Right ventricle myocardium superior (tissue), 1 donor: ENCODE measurements at regions not wholly inside any gene's neighbourhood (a gene's known extent, or its start where the extent isn't known, plus 50 kb on each side); places are given as distances from the start of the nearest gene placed in this dataset.

Source experiments
- ATAC-seq: fragments of 200-7000 bp; cut with Tn5 transposase; one replicate; pipeline ENCODE4 v1.9.1; 2020; ENCODE audit warnings: mild to moderate bottlenecking; ENCODE audit not compliant: poor library complexity
- DNase-seq: peaks from one replicate; pipeline ENCODE4 v3.0.0-alpha.2; 2020
- intact Hi-C: fragments of 100-400 bp; cut with DNase I; formaldehyde crosslinking; loops from one replicate; pipeline ENCODE4 v1.11.2; 2022
- donor health status: DM: no; HTN: yes; CAD: no; lungs with severe emphysema.

- intact Hi-C loops, result no loop called here
- no peak for DNase-seq
- ATAC-seq, result no peak
Observed at GRCh38 chr18:53789376-53790247, 434.9 kb downstream of the MBD2 start.

GRCh38 chr18:53785811-53786210, 438.7 kb downstream of the MBD2 start:
- intact Hi-C loops, result no loop called here
- ATAC-seq (no peak), DNase-seq (no peak)

- ATAC-seq (no peak), DNase-seq (no peak)
- intact Hi-C loops, result no loop called here
Observed at GRCh38 chr18:53784253-53784652, 440.2 kb downstream of the MBD2 start.

- intact Hi-C loops, result no loop called here
- ATAC-seq, result no peak
- DNase-seq, result no peak
Observed at GRCh38 chr18:53780666-53781065, 443.8 kb downstream of the MBD2 start.

GRCh38 chr18:53772293-53772692, 452.2 kb downstream of the MBD2 start:
- DNase-seq (no peak), ATAC-seq (no peak)
- intact Hi-C loops, result no loop called here

GRCh38 chr18:53771664-53772063, 452.8 kb downstream of the MBD2 start:
- DNase-seq, result no peak
- no peak for ATAC-seq
- intact Hi-C loops, result no loop called here

- DNase-seq (no peak), ATAC-seq (no peak)
- intact Hi-C loops, result no loop called here
Observed at GRCh38 chr18:53765211-53765610, 459.3 kb downstream of the MBD2 start.

GRCh38 chr18:53764086-53764485, 460.4 kb downstream of the MBD2 start:
- ATAC-seq (no peak), DNase-seq (no peak)
- intact Hi-C loops, result no loop called here

GRCh38 chr18:53757328-53757727, 467.1 kb downstream of the MBD2 start:
- DNase-seq (no peak), ATAC-seq (no peak)
- intact Hi-C loops, result no loop called here

GRCh38 chr18:53756610-53756972, 467.9 kb downstream of the MBD2 start:
- ATAC-seq, result no peak
- DNase-seq, result no peak
- intact Hi-C loops, result no loop called here

- intact Hi-C loops, result no loop called here
- no peak for ATAC-seq
- DNase-seq, result no peak
Observed at GRCh38 chr18:53755914-53756609, 468.4 kb downstream of the MBD2 start.

GRCh38 chr18:53754154-53754553, 470.3 kb downstream of the MBD2 start:
- no peak for ATAC-seq
- intact Hi-C loops, result no loop called here
- DNase-seq, result no peak

- DNase-seq, result no peak
- intact Hi-C loops, result no loop called here
- ATAC-seq, result no peak
Observed at GRCh38 chr18:53753601-53754000, 470.9 kb downstream of the MBD2 start.

- DNase-seq (no peak), ATAC-seq (no peak)
- intact Hi-C loops, result no loop called here
Observed at GRCh38 chr18:53752781-53753367, 471.6 kb downstream of the MBD2 start.

GRCh38 chr18:53749766-53750165, 474.7 kb downstream of the MBD2 start:
- ATAC-seq, result no peak
- no peak for DNase-seq
- intact Hi-C loops, result loop anchor here (10.0 kb wide), 1 partner anchor 95 kb away; no protein-coding TSS in a partner anchor

GRCh38 chr18:53747663-53748160, 476.8 kb downstream of the MBD2 start:
- intact Hi-C loops, result loop anchor here (10.0 kb wide), 1 partner anchor 97 kb away; no protein-coding TSS in a partner anchor
- ATAC-seq, result no peak
- no peak for DNase-seq

- no peak for DNase-seq
- intact Hi-C loops, result loop anchor here (10.0 kb wide), 1 partner anchor 98 kb away; no protein-coding TSS in a partner anchor
- no peak for ATAC-seq
Observed at GRCh38 chr18:53747210-53747609, 477.3 kb downstream of the MBD2 start.

GRCh38 chr18:53745986-53746385, 478.5 kb downstream of the MBD2 start:
- intact Hi-C loops, result loop anchor here (10.0 kb wide), 1 partner anchor 99 kb away; no protein-coding TSS in a partner anchor
- ATAC-seq (no peak), DNase-seq (no peak)

GRCh38 chr18:53745224-53745967, 479.1 kb downstream of the MBD2 start:
- ATAC-seq, result no peak
- no peak for DNase-seq
- intact Hi-C loops, result loop anchor here (10.0 kb wide), 1 partner anchor 99 kb away; no protein-coding TSS in a partner anchor
